Ishikawa (cell line): ENCODE measurements at regions not wholly inside any gene's neighbourhood (a gene's known extent, or its start where the extent isn't known, plus 50 kb on each side); places are given as distances from the start of the nearest gene placed in this dataset.

Experiments used
- CEBPB ChIP-seq: IDR thresholded peaks from 2 replicates; pipeline ENCODE4 v1.6.1; 2012
- CREB1 ChIP-seq: IDR thresholded peaks from 2 replicates; pipeline ENCODE4 v1.6.1; 2012; ENCODE audit warnings: low read depth
- EGR1 ChIP-seq: IDR thresholded peaks from 2 replicates; pipeline ENCODE4 v1.6.1; 2012
- EP300 ChIP-seq: IDR thresholded peaks from 2 replicates; pipeline ENCODE4 v1.6.1; 2012; ENCODE audit warnings: borderline replicate concordance
- FOXM1 ChIP-seq: IDR thresholded peaks from 2 replicates; pipeline ENCODE4 v1.6.1; 2012; ENCODE audit warnings: low read depth, borderline replicate concordance
- MAX ChIP-seq: IDR thresholded peaks from 2 replicates; pipeline ENCODE4 v1.6.1; 2012
- NFIC ChIP-seq: IDR thresholded peaks from 2 replicates; pipeline ENCODE4 v1.6.1; 2012
- RAD21 ChIP-seq: IDR thresholded peaks from 2 replicates; pipeline ENCODE4 v1.6.1; 2012; ENCODE audit warnings: low read depth
- TAF1 ChIP-seq: IDR thresholded peaks from 2 replicates; pipeline ENCODE4 v1.6.1; 2012; ENCODE audit warnings: low read depth, mild to moderate bottlenecking
- TCF12 ChIP-seq: IDR thresholded peaks from 2 replicates; pipeline ENCODE4 v1.6.1; 2012; ENCODE audit warnings: low read depth
- TEAD4 ChIP-seq: IDR thresholded peaks from 2 replicates; pipeline ENCODE4 v1.6.1; 2012
- YY1 ChIP-seq: IDR thresholded peaks from 2 replicates; pipeline ENCODE4 v1.6.1; 2012; ENCODE audit warnings: low read depth
- ZBTB7A ChIP-seq: IDR thresholded peaks from 2 replicates; pipeline ENCODE4 v1.6.1; 2012; ENCODE audit warnings: low read depth
- TF ChIP-seq, protein P1 (sequence below): IDR thresholded peaks from 2 replicates; pipeline ENCODE4 v1.6.1; 2012
- TF ChIP-seq, protein P2 (sequence below): IDR thresholded peaks from 2 replicates; pipeline ENCODE4 v1.6.1; 2012; ENCODE audit warnings: low read depth, mild to moderate bottlenecking

GRCh38 chr20:21003902-21004301 lies 102.3 kb downstream of the LINC00237 start:
- TF ChIP-seq TAF1, result no peak
- no peak for TF ChIP-seq EP300
- TF ChIP-seq, protein P1, sequence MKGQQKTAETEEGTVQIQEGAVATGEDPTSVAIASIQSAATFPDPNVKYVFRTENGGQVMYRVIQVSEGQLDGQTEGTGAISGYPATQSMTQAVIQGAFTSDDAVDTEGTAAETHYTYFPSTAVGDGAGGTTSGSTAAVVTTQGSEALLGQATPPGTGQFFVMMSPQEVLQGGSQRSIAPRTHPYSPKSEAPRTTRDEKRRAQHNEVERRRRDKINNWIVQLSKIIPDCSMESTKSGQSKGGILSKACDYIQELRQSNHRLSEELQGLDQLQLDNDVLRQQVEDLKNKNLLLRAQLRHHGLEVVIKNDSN, result no peak
- no peak for TF ChIP-seq TCF12
- no peak for TF ChIP-seq NFIC
- no peak for TF ChIP-seq TEAD4

DNA sequence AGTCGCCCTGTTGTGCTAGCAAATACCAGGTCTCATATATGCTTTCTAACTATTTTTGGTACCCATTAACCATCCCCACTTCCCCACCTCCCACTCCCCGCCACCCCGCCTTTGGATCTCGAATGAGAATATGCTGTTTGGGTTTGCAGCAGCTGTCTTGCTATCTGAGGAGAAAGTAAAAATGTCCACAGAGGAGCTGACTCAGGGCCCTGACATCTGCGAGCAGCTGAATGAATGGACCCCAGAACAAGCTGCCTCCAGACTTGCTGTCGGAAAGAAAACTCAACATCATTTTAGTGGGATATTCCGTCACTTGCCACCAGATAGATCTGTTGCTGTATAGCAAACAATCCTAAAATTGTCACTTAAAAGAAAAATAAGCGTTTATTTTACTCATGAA lies 103.7 kb downstream of the LINC00237 start:
- TF ChIP-seq TEAD4 (no peak), FOXM1 (no peak), TAF1 (no peak), ZBTB7A (no peak), EP300 (no peak), RAD21 (no peak), CREB1 (no peak), CEBPB (no peak), EGR1 (no peak), NFIC (no peak), MAX (no peak), YY1 (no peak), TCF12 (no peak)
- TF ChIP-seq, protein P1, result no peak
- TF ChIP-seq, protein P2, sequence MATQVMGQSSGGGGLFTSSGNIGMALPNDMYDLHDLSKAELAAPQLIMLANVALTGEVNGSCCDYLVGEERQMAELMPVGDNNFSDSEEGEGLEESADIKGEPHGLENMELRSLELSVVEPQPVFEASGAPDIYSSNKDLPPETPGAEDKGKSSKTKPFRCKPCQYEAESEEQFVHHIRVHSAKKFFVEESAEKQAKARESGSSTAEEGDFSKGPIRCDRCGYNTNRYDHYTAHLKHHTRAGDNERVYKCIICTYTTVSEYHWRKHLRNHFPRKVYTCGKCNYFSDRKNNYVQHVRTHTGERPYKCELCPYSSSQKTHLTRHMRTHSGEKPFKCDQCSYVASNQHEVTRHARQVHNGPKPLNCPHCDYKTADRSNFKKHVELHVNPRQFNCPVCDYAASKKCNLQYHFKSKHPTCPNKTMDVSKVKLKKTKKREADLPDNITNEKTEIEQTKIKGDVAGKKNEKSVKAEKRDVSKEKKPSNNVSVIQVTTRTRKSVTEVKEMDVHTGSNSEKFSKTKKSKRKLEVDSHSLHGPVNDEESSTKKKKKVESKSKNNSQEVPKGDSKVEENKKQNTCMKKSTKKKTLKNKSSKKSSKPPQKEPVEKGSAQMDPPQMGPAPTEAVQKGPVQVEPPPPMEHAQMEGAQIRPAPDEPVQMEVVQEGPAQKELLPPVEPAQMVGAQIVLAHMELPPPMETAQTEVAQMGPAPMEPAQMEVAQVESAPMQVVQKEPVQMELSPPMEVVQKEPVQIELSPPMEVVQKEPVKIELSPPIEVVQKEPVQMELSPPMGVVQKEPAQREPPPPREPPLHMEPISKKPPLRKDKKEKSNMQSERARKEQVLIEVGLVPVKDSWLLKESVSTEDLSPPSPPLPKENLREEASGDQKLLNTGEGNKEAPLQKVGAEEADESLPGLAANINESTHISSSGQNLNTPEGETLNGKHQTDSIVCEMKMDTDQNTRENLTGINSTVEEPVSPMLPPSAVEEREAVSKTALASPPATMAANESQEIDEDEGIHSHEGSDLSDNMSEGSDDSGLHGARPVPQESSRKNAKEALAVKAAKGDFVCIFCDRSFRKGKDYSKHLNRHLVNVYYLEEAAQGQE, result no peak

DNA sequence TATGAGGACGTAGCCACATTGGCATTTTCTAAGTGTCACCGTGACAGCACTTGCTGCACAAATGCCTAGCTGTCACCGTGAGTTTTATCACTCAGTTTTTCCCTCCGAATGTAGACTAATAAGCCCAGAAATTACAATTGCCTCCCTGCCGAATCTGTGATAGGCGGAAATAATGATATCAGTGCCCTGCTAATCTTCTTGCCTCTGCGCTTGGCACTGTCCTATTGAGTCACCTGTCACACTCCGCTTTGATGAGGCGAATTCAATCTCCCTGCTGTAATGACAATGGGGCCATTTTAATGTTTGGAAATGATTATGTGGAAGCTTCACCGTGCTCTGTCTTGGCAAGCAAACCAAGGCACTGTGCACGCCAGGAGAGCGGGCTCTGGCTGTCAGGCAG lies 112.8 kb downstream of the LINC00237 start:
- TF ChIP-seq FOXM1 (no peak), EGR1 (no peak), CREB1 (no peak), YY1 (no peak)
- TF ChIP-seq, protein P1, result no peak

GRCh38 chr20:20992686-20993360 lies 113.3 kb downstream of the LINC00237 start:
- TF ChIP-seq ZBTB7A, result no peak
- no peak for TF ChIP-seq NFIC
- TF ChIP-seq EGR1, result no peak
- TF ChIP-seq, protein P2, result no peak
- no peak for TF ChIP-seq MAX
- TF ChIP-seq, protein P1, result no peak

- TF ChIP-seq EGR1 (no peak), MAX (no peak), YY1 (no peak), CEBPB (no peak), TEAD4 (no peak), NFIC (no peak), RAD21 (no peak), TCF12 (no peak), ZBTB7A (no peak), CREB1 (no peak), EP300 (no peak), FOXM1 (no peak), TAF1 (no peak)
- TF ChIP-seq, protein P1, result no peak
- TF ChIP-seq, protein P2, result no peak
Observed at GRCh38 chr20:20992277-20992676, 113.9 kb downstream of the LINC00237 start.
